OCI-LY3 (cell line): ENCODE measurements at regions not wholly inside any gene's neighbourhood (a gene's known extent, or its start where the extent isn't known, plus 50 kb on each side); places are given as distances from the start of the nearest gene placed in this dataset.

Experiments
- H2AFZ ChIP-seq: fragments of 200-600, 300-600 bp; shearing (Covaris generic); 2 replicates; pipeline ENCODE4 v1.6.0; 2014; ENCODE audit warnings: antibody characterized with exemption, low read depth, low read length
- H3K27ac ChIP-seq: fragments of 200-600, 300-600 bp; sonication (generic); 2 replicates; pipeline ENCODE4 v1.5.1; 2014; ENCODE audit warnings: mild to moderate bottlenecking, low read length, moderate library complexity, mixed read lengths
- H3K27me3 ChIP-seq: fragments of 200-600, 300-600 bp; sonication (generic); 2 replicates; pipeline ENCODE4 v1.6.1; 2014; ENCODE audit warnings: low read depth, low read length, mixed read lengths
- H3K36me3 ChIP-seq: fragments of 200-600, 300-600 bp; sonication (generic); replicated peaks from 2 replicates; pipeline ENCODE3; 2014; ENCODE audit warnings: low read depth, low read length, mixed read lengths
- H3K4me1 ChIP-seq: fragments of 300-600, 200-600 bp; sonication (generic); 2 replicates; pipeline ENCODE4 v1.6.1; 2014; ENCODE audit warnings: low read length, mixed read lengths
- H3K4me2 ChIP-seq: fragments of 200-600, 300-600 bp; sonication (generic); 2 replicates; pipeline ENCODE4 v1.6.1; 2014; ENCODE audit warnings: low read length, mixed read lengths
- H3K4me3 ChIP-seq: fragments of 300-600, 200-600 bp; sonication (generic); 2 replicates; pipeline ENCODE4 v1.5.1; 2014; ENCODE audit warnings: antibody characterized with exemption, mild to moderate bottlenecking, low read length, moderate library complexity
- H3K79me2 ChIP-seq: fragments of 300-600, 200-600 bp; shearing (Covaris generic); 2 replicates; pipeline ENCODE4 v1.6.1; 2014; ENCODE audit warnings: mild to moderate bottlenecking, low read length, mixed read lengths
- H3K9ac ChIP-seq: fragments of 300-600, 200-600 bp; shearing (Covaris generic); 2 replicates; pipeline ENCODE4 v1.6.0; 2014; ENCODE audit warnings: mild to moderate bottlenecking, low read length, moderate library complexity
- H3K9me3 ChIP-seq: fragments of 200-600, 300-600 bp; shearing (Covaris generic); 2 replicates; pipeline ENCODE4 v1.6.1; 2014; ENCODE audit warnings: low read length, mixed read lengths; ENCODE audit not compliant: insufficient read depth
- H4K20me1 ChIP-seq: fragments of 200-600, 300-600 bp; sonication (generic); 2 replicates; pipeline ENCODE4 v1.6.1; 2016; ENCODE audit warnings: low read length, mixed read lengths; ENCODE audit not compliant: insufficient read depth
- EZH2phosphoT487 ChIP-seq: fragments of 200-600 bp; shearing (Covaris generic); IDR thresholded peaks from 2 replicates; pipeline ENCODE4 v1.6.1; 2018; ENCODE audit warnings: antibody characterized with exemption, mixed run types, low read depth
- TF ChIP-seq, protein P1 (sequence below): fragments of 200-600, 300-600 bp; sonication (generic); IDR thresholded peaks from 2 replicates; pipeline ENCODE4 v1.5.1; 2014; ENCODE audit warnings: antibody characterized with exemption, low read length, low read depth

DNA sequence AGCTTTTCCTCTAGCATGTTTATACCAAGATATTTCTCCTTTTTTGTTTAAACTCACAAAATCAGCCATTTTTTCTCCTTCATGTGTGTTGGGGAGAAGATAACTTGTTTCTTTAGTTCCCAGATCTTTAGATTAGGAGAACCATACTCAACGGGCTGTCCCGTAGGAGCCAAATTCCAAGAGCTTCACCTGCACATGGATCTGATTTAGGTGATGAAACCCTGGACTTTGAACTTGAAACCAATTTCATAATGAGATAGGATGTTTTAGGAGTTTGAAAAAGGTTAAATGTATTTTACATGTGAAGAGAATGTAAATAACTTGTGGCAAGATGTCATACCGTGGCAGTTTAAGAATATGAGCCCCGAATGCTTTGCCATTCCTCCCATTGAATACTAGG lies 280.0 kb upstream of the PCDH18 start:
- no peak overlapping the region for H2AFZ ChIP-seq
- H3K4me1 ChIP-seq: no peaks in the 10 kb centered on the region

DNA sequence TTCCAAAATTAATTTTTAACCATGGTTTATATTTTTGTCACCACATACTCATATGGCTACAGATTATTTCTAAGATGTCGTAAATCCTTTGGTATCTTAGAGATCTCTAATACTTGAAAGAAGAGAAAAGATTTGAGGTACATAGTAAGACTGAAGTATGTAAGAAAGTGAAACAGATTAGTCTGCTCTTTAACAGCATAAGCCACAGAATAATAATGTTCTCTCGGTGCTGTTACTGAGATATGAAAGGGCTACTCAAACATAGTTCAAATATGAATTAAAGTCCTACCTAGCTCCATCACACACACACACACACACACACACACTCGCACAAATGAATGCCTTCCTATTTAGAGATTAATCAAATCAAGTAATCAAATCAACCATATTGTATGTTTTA lies 274.1 kb upstream of the PCDH18 start:
- Histone ChIP-seq H2AFZ (no peak overlapping the region), H3K9ac (no peak overlapping the region), H3K4me2 (no peak overlapping the region), H3K4me3 (no peak overlapping the region), H3K27me3 (no peaks in the 10 kb centered on the region), H3K79me2 (no peaks in the 10 kb centered on the region), H3K4me1 (no peaks in the 10 kb centered on the region), H3K27ac (no peak overlapping the region), H3K9me3 (no peaks in the 10 kb centered on the region), H4K20me1 (no peaks in the 10 kb centered on the region), H3K36me3 (no peaks in the 10 kb centered on the region)
- TF ChIP-seq, protein P1, sequence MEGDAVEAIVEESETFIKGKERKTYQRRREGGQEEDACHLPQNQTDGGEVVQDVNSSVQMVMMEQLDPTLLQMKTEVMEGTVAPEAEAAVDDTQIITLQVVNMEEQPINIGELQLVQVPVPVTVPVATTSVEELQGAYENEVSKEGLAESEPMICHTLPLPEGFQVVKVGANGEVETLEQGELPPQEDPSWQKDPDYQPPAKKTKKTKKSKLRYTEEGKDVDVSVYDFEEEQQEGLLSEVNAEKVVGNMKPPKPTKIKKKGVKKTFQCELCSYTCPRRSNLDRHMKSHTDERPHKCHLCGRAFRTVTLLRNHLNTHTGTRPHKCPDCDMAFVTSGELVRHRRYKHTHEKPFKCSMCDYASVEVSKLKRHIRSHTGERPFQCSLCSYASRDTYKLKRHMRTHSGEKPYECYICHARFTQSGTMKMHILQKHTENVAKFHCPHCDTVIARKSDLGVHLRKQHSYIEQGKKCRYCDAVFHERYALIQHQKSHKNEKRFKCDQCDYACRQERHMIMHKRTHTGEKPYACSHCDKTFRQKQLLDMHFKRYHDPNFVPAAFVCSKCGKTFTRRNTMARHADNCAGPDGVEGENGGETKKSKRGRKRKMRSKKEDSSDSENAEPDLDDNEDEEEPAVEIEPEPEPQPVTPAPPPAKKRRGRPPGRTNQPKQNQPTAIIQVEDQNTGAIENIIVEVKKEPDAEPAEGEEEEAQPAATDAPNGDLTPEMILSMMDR: no peak
- TF ChIP-seq EZH2phosphoT487: no peak

More for the DNA sequence above, 280.0 kb upstream of the PCDH18 start:
- no peak overlapping the region for H3K4me2 ChIP-seq
- TF ChIP-seq EZH2phosphoT487: no peak
- TF ChIP-seq, protein P1: no peak
- H3K36me3 ChIP-seq: no peaks in the 10 kb centered on the region
- no peaks in the 10 kb centered on the region for H3K27me3 ChIP-seq
- no peaks in the 10 kb centered on the region for H4K20me1 ChIP-seq
- H3K79me2 ChIP-seq: no peaks in the 10 kb centered on the region
- H3K27ac ChIP-seq: no peak overlapping the region
- H3K9ac ChIP-seq: no peak overlapping the region
- no peak overlapping the region for H3K4me3 ChIP-seq
- no peaks in the 10 kb centered on the region for H3K9me3 ChIP-seq

- no peak overlapping the region for H3K4me2 ChIP-seq
- H3K27ac ChIP-seq: no peak overlapping the region
- H3K79me2 ChIP-seq: no peaks in the 10 kb centered on the region
- no peaks in the 10 kb centered on the region for H3K27me3 ChIP-seq
- no peaks in the 10 kb centered on the region for H3K36me3 ChIP-seq
- no peak overlapping the region for H3K4me3 ChIP-seq
- TF ChIP-seq EZH2phosphoT487: no peak
- TF ChIP-seq, protein P1: no peak
- H2AFZ ChIP-seq: no peak overlapping the region
- no peaks in the 10 kb centered on the region for H3K4me1 ChIP-seq
- no peak overlapping the region for H3K9ac ChIP-seq
- no peaks in the 10 kb centered on the region for H3K9me3 ChIP-seq
- H4K20me1 ChIP-seq: no peaks in the 10 kb centered on the region
Measured at GRCh38 chr4:137804906-137805495, 272.7 kb upstream of the PCDH18 start.

DNA sequence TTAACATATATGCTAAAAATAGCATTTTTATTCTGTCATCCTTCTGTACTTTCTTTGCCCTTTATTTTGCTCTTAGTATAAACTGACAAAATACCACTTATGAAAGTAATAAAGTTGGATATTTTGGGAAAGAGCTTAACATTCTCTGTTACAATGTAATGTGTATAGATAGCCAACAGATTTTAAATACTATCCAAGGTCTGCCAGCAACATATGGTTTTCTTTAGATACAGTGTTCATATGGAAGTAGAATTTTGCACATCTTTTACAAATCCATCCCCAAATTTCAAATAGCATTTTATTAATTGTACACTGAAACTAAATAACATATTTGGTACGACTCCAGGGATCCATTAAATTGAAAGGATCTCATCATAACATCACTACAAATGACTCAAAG lies 268.6 kb upstream of the PCDH18 start:
- H3K27me3 ChIP-seq: no peaks in the 10 kb centered on the region
- no peak overlapping the region for H3K27ac ChIP-seq
- no peak for TF ChIP-seq EZH2phosphoT487
- TF ChIP-seq, protein P1: no peak
- no peaks in the 10 kb centered on the region for H3K79me2 ChIP-seq
- peaks cover 4% of the 10 kb centered on the region; the same call in 1 of the 2 replicates for H3K4me1 ChIP-seq
- no peaks in the 10 kb centered on the region for H4K20me1 ChIP-seq
- no peak overlapping the region for H3K4me3 ChIP-seq
- H3K4me2 ChIP-seq: no peak overlapping the region
- H3K9ac ChIP-seq: no peak overlapping the region
- H3K36me3 ChIP-seq: no peaks in the 10 kb centered on the region
- H3K9me3 ChIP-seq: no peaks in the 10 kb centered on the region
- no peak overlapping the region for H2AFZ ChIP-seq
